Activated CD4-positive, alpha-beta T cell treated with anti-CD3 and anti-CD28 coated beads, Interleukin-2, amount 50 U/mL, for 1 hour (primary cell): ENCODE measurements at regions not wholly inside any gene's neighbourhood (a gene's known extent, or its start where the extent isn't known, plus 50 kb on each side); places are given as distances from the start of the nearest gene placed in this dataset.

Experiments used
- DNase-seq: peaks from one replicate; pipeline ENCODE4 v3.0.0-alpha.2; 2020

- DNase-seq, result no peak
Measured at GRCh38 chr21:16978309-16978895, 534.4 kb upstream of the CXADR start.

DNA sequence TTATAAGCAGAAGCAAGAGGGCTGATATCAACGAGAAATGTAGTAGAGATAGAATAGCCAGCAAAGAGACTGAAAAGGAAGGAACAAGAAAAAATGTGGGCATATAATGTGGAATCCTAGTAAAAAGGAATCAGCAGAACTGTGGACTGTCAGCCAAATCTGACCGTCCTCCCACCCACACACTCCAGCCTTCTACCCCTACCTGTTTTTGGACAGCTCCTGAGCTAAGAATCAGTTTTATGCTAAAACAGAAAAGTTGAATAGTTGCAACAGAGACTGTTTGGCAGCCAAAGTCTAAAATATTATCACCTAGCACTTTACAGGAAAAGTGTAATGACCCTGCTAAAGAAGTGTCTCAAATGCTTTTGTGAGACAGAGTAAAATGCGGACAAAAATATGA is 533.3 kb upstream of the CXADR start:
- no peak for DNase-seq

DNA sequence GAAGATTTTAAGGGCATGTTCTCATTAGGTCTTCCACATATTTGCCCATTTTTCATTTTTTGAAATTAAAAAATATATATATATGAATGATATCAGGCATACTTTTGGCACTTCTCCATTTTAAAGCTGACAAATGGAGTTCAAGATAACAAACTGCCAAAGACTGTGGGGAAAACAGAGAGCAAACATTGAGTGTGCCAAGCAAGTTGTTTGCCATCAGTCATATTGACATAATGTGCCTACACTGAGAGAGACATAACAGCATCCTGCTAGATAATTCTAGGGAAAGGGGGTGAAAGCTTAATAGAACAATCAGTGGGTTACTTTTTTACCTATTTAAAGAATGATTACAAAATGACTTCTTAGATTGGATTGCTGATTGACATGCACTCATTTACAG is 529.4 kb upstream of the CXADR start:
- DNase-seq, result no peak

DNA sequence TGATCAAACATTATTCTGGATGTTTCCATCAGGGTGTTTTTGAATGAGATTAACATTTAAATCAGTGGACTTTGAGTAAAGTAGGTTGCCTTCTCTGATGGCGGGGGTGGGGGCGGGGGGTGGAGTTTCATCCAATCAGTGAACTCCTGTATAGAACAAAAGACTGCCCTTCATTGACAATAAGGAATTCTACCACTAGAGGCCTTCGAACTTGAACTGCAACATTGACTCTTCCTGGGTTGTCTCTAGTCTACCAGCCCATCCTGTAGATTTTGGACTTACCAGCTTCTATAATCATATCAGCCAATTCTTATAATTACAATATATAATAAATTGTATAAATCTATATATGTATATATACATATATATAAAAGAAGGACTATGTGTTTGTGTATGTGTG is 520.4 kb upstream of the CXADR start:
- no peak for DNase-seq

DNA sequence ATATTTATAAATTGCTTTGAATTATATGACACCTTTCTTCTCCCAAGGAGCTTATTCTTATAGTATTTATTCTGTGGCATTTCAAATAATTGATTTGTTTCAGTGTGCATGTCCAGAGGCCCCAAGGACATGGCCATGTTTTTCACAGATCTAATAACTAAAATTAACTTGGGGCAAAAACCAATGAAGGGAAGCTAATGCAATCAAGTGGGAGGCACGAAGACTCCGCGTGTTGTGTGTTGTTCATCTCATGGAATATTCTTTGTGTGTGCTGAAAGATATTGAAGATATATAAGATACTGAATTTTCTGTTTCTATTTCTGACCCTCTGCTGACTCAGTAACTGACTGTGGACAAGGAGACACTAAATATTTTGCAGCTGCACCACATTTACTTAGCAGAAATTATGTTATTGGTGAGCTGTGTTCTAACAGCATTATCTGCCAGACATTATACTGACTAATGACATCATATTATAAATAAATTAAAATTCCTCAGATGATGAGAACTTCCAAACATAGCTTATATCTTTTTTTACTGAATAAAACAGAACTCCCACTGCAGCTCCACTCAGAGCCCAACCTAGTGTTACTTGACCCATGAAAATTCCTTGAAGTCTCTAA is 519.3 kb upstream of the CXADR start:
- no peak for DNase-seq

- DNase-seq, result no peak
Measured at GRCh38 chr21:17002594-17003257, 510.1 kb upstream of the CXADR start.

DNA sequence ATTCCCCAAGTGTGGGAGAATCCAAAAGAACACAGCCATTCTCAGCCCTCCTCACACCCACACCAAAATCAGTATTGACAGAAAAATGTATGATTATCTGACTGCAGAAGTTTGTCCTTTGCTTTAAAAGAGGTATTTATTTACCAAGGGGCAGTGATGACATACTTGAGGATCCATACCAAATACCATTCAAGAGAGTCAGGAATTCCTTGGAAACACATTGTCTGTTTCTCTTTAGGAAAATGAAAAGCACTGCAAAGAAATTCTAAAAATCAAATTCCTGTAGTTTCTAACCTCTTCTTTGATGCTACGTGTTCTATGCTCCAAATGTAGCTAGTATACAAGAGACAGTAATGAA is 509.6 kb upstream of the CXADR start:
- DNase-seq, result no peak

DNA sequence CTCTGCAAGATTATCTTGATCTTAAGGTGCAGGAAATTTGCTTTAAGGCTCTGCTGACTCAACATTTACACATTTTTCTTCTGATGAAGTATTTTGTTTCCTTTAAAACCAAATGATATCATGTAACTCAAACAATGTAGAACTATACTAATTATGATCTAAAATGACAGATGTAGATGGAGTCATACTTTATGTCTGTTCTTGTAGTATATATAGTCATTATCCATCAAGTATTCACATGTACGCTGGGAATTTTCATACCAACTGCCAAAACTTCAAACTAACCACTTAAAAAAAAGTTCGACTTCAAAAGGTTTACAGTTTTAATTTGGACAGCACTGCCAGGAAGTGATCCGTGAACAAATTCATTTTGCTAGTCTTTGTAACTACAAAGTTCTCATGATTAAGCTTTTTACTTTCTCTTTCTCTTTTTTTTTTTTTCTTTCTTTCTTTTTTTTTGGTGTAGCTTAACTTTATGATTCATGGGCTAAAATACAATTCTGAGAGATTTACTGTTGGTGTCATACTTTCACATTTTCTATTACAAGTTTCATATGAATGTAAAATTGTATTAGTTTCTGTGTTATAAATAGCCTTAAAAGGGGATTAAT is 509.0 kb upstream of the CXADR start:
- no peak for DNase-seq

- DNase-seq, result no peak
Measured at GRCh38 chr21:17032141-17032655, 480.6 kb upstream of the CXADR start.

GRCh38 chr21:17044696-17045095 is 468.1 kb upstream of the CXADR start:
- no peak for DNase-seq

DNA sequence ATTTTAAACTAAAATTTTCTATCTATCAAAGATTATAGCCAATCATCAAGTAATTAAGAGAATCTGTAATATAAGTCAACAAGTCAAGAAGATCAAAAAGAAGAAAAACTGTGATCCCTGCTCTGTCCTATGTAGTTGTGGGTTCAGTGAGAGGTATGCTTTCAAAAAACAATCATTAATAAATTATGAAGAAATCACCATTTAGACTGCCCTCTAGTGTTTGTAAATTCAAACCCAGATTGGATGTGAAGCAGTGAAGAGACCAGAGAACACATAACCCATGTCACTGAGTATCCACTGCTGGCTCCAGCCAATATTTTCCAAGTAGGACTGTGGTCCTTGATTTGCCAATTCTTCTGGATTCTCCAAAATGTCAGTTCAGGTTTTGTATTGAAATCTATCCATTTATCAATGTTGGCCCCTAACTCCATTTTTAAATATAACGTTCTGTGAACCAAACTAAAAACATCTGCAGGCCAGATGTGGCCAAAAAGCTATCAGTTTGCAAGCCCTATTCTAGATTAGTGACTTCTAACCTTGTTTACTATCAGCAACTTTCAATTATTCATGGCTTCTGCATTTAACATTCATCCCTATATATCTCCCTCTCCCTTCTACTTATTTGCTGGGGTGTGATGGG is 467.5 kb upstream of the CXADR start:
- no peak for DNase-seq

DNA sequence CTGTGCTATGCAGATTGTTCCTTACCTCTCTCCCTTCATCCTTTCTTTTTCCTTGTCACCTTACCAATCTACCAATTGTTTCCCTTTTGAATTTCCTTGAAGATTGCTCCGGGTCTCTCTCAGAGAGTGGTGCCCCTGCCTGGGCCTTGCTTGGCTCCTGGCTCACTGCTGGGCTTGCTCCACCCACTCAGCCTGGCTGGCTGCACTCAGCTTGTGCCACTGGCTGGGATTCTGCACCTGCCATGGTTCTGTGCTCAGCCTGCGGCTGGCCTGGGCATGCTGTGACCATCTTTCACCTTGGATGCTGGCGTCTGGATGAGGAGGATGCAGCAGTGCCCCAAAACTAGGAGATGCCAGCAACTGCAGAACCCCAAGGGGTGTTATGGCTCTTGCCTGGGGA is 463.9 kb upstream of the CXADR start:
- DNase-seq, result no peak

GRCh38 chr21:17050156-17050555 is 462.7 kb upstream of the CXADR start:
- DNase-seq, result no peak

GRCh38 chr21:17050646-17051045 is 462.2 kb upstream of the CXADR start:
- DNase-seq, result no peak

GRCh38 chr21:17051054-17051453 is 461.8 kb upstream of the CXADR start:
- no peak for DNase-seq

DNA sequence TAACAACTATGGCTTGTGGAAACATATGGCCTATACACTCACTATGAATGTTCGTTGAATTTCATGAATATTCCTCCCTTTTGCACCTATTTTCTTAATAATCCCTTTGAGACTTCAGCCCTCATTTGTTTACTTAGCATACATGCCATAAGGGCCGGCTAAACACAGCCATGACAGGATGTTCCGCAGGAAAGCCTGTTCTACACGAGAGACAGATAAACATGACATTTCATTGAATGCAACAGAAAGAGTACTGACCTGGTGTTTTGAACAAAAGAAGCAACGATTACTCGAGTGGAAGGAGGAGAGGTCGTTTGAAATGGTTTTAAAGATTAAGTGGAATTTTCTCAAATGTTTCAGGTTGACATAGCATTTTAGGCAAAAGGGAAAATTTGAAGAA is 459.5 kb upstream of the CXADR start:
- DNase-seq, result no peak

GRCh38 chr21:17059936-17060335 is 452.9 kb upstream of the CXADR start:
- DNase-seq, result no peak

DNA sequence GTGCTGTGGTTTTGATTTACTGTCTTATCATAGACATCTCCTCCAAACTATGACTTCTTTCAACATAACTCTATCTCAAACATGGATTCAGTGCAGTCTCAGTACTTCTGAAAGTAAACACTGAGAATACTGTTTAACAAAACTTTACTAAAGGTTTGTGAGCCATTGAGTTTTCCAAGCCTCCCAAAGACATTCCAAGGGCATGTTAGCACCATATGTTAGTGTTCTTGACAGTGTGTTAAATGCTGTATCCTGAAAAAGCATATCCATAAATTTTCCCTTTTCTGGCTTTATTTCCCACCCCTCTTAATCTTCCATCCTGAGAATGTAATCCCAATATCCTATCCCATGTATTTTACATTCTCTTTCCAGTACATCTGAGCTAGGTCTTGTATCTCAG is 446.8 kb upstream of the CXADR start:
- DNase-seq, result no peak

DNA sequence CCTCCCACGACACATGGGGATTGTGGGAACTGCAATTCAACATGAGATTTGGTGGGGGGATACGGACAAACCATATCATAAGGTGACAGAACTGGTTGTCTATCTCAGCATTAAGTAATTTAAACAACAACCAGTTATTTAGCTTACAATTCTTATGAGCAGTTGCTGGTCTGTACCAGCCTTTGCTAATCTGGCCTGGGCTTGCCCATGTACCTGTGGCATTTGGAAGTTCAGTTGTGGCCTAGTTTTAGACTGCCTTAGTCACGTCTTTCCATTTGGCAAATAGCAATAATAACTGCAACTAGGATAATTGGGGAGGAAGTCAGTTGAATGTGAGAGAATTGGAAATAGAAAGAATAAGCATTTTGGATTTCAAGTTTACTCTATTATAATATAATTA is 441.8 kb upstream of the CXADR start:
- DNase-seq, result no peak

GRCh38 chr21:17081193-17081592 is 431.6 kb upstream of the CXADR start:
- no peak for DNase-seq

DNA sequence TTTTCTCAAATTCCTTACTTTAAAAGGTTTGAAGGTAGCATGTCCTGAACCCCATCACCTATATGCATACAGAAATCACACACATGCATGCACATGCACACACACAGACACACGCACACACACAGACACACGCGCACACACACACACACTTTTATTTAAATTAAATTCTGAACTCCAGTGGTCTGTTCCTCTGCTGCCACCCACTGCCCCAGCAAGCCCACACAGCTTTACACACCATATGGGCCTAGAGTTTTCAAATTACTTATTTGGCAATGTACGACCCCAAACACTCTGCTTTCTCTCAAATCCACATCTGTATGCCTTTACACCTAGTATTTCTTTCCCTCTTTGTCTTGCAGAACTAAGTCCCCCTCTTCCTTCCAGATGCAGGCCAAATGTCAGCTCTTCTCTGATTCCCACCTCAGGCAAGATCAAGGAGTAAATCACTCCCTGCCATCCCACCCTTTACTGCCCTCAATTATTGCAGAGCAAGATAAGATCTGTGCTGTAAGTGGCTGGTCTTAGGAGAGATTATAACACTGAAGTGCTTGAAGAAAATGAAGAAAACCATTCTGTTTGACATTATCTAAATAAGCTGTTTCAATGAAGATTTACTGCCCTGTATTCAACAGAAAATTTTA is 429.9 kb upstream of the CXADR start:
- no peak for DNase-seq

DNA sequence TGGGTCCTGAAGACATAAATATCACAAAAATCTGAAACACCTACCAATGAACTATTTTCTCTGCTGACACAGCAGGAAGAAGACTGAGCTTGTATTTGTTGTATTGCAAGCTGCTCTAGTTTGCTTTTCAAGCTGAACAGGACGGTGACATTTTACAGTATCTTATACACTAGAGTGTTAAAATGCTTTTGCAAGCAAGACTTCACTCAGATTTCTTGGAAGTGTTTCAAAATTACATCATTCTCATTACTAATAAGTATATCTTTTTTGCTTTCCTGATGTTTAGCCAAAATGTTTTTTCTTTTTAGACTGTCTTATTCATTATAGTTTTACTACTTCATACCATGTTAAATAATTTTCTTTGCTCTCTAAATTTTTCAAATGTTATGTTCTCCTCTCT is 427.1 kb upstream of the CXADR start:
- no peak for DNase-seq

- DNase-seq, result no peak
Measured at GRCh38 chr21:17088500-17088899, 424.3 kb upstream of the CXADR start.
